HL-60 (cell line): ENCODE measurements at regions not wholly inside any gene's neighbourhood (a gene's known extent, or its start where the extent isn't known, plus 50 kb on each side); places are given as distances from the start of the nearest gene placed in this dataset.

ENCODE experiments used
- DNase-seq, 2 experiments: peaks; one replicate each; pipeline ENCODE4 v3.0.0-alpha.2; 2010 to 2020; ENCODE audit warnings: low read depth in 1 of 2, low spot score in 1 of 2
- H3K27ac ChIP-seq: fragments of 250-450 bp; sonication (Bioruptor Pico); replicated peaks from 2 replicates; pipeline ENCODE4 v1.5.1; 2020; ENCODE audit warnings: mild to moderate bottlenecking, moderate library complexity
- H3K27me3 ChIP-seq: fragments of 250-450 bp; sonication (Bioruptor Pico); 2 replicates; pipeline ENCODE4 v1.5.1; 2021; ENCODE audit warnings: mild to moderate bottlenecking, moderate library complexity; ENCODE audit not compliant: insufficient read depth, poor library complexity, severe bottlenecking
- H3K4me3 ChIP-seq: replicated peaks from 2 replicates; pipeline ENCODE4 v1.5.1; 2011; ENCODE audit warnings: mild to moderate bottlenecking, control low read depth, low read length; ENCODE audit not compliant: insufficient read depth
- GABPA ChIP-seq: IDR thresholded peaks from 2 replicates; pipeline ENCODE4 v1.6.1; 2012; ENCODE audit warnings: low read depth
- POLR2AphosphoS5 ChIP-seq: IDR thresholded peaks from 2 replicates; pipeline ENCODE4 v1.6.1; 2012; ENCODE audit warnings: low read depth
- SPI1 ChIP-seq: IDR thresholded peaks from 2 replicates; pipeline ENCODE4 v1.6.1; 2012; ENCODE audit warnings: low read depth, mild to moderate bottlenecking, borderline replicate concordance
- TF ChIP-seq, protein P1 (sequence below): IDR thresholded peaks from one replicate; pipeline ENCODE4 v1.5.1; 2011; ENCODE audit warnings: low read length, control low read depth, inconsistent platforms; ENCODE audit not compliant: insufficient read depth
- TF ChIP-seq, protein P2 (sequence below): IDR thresholded peaks from 2 replicates; pipeline ENCODE4 v1.6.1; 2012; ENCODE audit warnings: low read depth; ENCODE audit not compliant: insufficient replicate concordance

DNA sequence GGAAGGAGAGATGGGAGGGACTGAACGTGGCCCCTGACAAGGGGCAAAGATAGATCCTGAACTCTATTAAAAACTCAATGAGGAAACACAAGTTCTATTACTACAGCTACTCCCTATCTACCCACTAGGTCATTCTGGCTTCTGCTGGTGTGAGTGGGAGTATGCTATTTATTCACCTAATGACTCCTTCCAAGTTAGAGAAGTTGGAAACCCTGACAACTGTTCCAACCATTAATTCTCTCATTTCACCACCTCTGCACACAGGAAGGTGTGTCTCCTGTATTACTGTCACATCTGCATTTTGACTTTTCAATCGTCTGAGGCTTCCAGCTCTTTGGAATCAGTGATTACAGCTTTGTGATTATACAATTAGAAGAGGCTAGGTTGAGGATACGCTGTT is 169.4 kb upstream of the ADO start:
- TF ChIP-seq POLR2AphosphoS5: no peak
- no peak for TF ChIP-seq SPI1
- TF ChIP-seq GABPA: no peak
- TF ChIP-seq, protein P1, sequence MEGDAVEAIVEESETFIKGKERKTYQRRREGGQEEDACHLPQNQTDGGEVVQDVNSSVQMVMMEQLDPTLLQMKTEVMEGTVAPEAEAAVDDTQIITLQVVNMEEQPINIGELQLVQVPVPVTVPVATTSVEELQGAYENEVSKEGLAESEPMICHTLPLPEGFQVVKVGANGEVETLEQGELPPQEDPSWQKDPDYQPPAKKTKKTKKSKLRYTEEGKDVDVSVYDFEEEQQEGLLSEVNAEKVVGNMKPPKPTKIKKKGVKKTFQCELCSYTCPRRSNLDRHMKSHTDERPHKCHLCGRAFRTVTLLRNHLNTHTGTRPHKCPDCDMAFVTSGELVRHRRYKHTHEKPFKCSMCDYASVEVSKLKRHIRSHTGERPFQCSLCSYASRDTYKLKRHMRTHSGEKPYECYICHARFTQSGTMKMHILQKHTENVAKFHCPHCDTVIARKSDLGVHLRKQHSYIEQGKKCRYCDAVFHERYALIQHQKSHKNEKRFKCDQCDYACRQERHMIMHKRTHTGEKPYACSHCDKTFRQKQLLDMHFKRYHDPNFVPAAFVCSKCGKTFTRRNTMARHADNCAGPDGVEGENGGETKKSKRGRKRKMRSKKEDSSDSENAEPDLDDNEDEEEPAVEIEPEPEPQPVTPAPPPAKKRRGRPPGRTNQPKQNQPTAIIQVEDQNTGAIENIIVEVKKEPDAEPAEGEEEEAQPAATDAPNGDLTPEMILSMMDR: no peak
- TF ChIP-seq, protein P2, sequence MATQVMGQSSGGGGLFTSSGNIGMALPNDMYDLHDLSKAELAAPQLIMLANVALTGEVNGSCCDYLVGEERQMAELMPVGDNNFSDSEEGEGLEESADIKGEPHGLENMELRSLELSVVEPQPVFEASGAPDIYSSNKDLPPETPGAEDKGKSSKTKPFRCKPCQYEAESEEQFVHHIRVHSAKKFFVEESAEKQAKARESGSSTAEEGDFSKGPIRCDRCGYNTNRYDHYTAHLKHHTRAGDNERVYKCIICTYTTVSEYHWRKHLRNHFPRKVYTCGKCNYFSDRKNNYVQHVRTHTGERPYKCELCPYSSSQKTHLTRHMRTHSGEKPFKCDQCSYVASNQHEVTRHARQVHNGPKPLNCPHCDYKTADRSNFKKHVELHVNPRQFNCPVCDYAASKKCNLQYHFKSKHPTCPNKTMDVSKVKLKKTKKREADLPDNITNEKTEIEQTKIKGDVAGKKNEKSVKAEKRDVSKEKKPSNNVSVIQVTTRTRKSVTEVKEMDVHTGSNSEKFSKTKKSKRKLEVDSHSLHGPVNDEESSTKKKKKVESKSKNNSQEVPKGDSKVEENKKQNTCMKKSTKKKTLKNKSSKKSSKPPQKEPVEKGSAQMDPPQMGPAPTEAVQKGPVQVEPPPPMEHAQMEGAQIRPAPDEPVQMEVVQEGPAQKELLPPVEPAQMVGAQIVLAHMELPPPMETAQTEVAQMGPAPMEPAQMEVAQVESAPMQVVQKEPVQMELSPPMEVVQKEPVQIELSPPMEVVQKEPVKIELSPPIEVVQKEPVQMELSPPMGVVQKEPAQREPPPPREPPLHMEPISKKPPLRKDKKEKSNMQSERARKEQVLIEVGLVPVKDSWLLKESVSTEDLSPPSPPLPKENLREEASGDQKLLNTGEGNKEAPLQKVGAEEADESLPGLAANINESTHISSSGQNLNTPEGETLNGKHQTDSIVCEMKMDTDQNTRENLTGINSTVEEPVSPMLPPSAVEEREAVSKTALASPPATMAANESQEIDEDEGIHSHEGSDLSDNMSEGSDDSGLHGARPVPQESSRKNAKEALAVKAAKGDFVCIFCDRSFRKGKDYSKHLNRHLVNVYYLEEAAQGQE: no peak
- Histone ChIP-seq H3K4me3 (no peak overlapping the region), H3K27ac (no peak overlapping the region), H3K27me3 (no peaks in the 10 kb centered on the region)
- DNase-seq: peak in 1 of 2 experiments; percentile 12

DNA sequence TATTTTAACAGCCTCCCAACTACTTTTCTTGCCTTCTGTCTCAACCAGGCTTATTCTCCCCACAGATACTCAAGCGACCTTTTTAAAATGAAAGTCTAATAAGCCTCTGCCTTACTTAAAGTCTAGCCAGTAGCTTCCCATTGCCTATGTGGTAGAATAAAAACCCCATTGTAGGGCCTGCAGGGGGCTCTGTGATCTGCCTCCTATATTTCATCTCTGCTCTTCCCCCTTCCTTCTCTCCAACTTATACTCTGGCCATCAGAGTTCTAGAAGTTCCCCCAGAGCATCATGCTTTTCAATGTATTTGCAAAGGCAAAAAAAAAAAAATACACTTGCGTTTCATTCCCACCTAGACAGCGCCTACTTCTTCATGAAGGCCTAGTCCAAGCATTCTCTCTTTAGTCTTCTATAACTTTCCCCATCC is 167.7 kb upstream of the ADO start:
- no peak overlapping the region for H3K4me3 ChIP-seq
- TF ChIP-seq SPI1 (no peak), POLR2AphosphoS5 (no peak), GABPA (no peak)
- TF ChIP-seq, protein P2: no peak
- TF ChIP-seq, protein P1: no peak
- H3K27me3 ChIP-seq: no peaks in the 10 kb centered on the region
- DNase-seq: no peak
- H3K27ac ChIP-seq: no peak overlapping the region; the same call in 1 of the 2 replicates

GRCh38 chr10:62637249-62638061 is 167.1 kb upstream of the ADO start:
- no peak for TF ChIP-seq SPI1
- no peak for TF ChIP-seq GABPA
- TF ChIP-seq POLR2AphosphoS5: no peak
- TF ChIP-seq, protein P1: no peak
- TF ChIP-seq, protein P2: no peak
- Histone ChIP-seq H3K27ac (peak overlapping the region; percentile 65), H3K4me3 (no peak overlapping the region), H3K27me3 (no peaks in the 10 kb centered on the region)
- DNase-seq: peak in 1 of 2 experiments; percentile 22
